GM13976 (cell line): ENCODE measurements at regions not wholly inside any gene's neighbourhood (a gene's known extent, or its start where the extent isn't known, plus 50 kb on each side); places are given as distances from the start of the nearest gene placed in this dataset.

Experiments used
- DNase-seq: peaks from one replicate; pipeline ENCODE4 v3.0.0; 2012; ENCODE audit warnings: low spot score
- CTCF ChIP-seq: IDR thresholded peaks from 2 replicates; pipeline ENCODE4 v1.5.1; 2012; ENCODE audit warnings: borderline replicate concordance, mild to moderate bottlenecking; ENCODE audit not compliant: insufficient read depth; ENCODE audit errors: extremely low read depth, missing control alignments, control extremely low read depth
- in situ Hi-C: fragments of 300-500 bp; cut with MboI; formaldehyde crosslinking; loops from one replicate; pipeline ENCODE4 v1.12.0; 2022; ENCODE audit warnings: low sequenced_read_pairs, mixed read lengths, inconsistent platforms; ENCODE audit not compliant: unreplicated experiment

GRCh38 chr6:138575257-138575656 is 76.0 kb upstream of the NHSL1 start:
- in situ Hi-C loops = no loop called here
- no peak for DNase-seq
- TF ChIP-seq CTCF = no peak

- no peak for TF ChIP-seq CTCF
- in situ Hi-C loops = no loop called here
- DNase-seq = no peak
These were observed 77.0 kb upstream of the NHSL1 start for GRCh38 chr6:138576313-138576712.

- in situ Hi-C loops = no loop called here
- DNase-seq = peak; percentile 25
- TF ChIP-seq CTCF = no peak
These were observed 78.0 kb upstream of the NHSL1 start for GRCh38 chr6:138577151-138577915.

GRCh38 chr6:138580040-138580439 is 80.7 kb upstream of the NHSL1 start:
- in situ Hi-C loops = no loop called here
- DNase-seq = no peak
- no peak for TF ChIP-seq CTCF

- no peak for TF ChIP-seq CTCF
- in situ Hi-C loops = no loop called here
- no peak for DNase-seq
These were observed 81.5 kb upstream of the NHSL1 start for GRCh38 chr6:138580801-138581200.

- no peak for DNase-seq
- TF ChIP-seq CTCF = no peak
- in situ Hi-C loops = no loop called here
These were observed 83.3 kb upstream of the NHSL1 start for GRCh38 chr6:138582573-138582972.
